CD4-positive, alpha-beta memory T cell (primary cell): ENCODE measurements at regions not wholly inside any gene's neighbourhood (a gene's known extent, or its start where the extent isn't known, plus 50 kb on each side); places are given as distances from the start of the nearest gene placed in this dataset.
A peak's percentile ranks its signal among the peaks of the same experiment; 100 is the strongest.

ENCODE experiments used
- CTCF ChIA-PET: fragments of 350-600 bp; sonication (Branson Sonifier 250); formaldehyde crosslinking; loops from one replicate; lab custom pipeline; 2021; ENCODE audit warnings: inconsistent platforms; ENCODE audit not compliant: partially characterized antibody; lab: Charles Lee
- POLR2A ChIA-PET: fragments of 350-600 bp; sonication (Branson Sonifier 250); formaldehyde crosslinking; loops from one replicate; lab custom pipeline; 2021; ENCODE audit not compliant: partially characterized antibody; lab: Charles Lee
- DNase-seq, 5 donors: peaks; one replicate each; pipeline versions ENCODE4 v3.0.0 to v3.0.0-alpha.2; 2020 to 2022; ENCODE audit warnings: mixed read lengths in 1 of 5
- H3K27ac ChIP-seq: one replicate; pipeline ENCODE4 v1.7.0; 2013; ENCODE audit warnings: low read depth, low read length
- H3K27me3 ChIP-seq: 2 replicates; pipeline ENCODE4 v1.7.0; 2013; ENCODE audit warnings: mild to moderate bottlenecking, low read length, moderate library complexity; ENCODE audit not compliant: insufficient read depth
- H3K36me3 ChIP-seq: 2 replicates; pipeline ENCODE4 v1.7.0; 2013; ENCODE audit warnings: mild to moderate bottlenecking, low read length, moderate library complexity; ENCODE audit not compliant: insufficient read depth
- H3K4me1 ChIP-seq: 2 replicates; pipeline ENCODE4 v1.7.0; 2013; ENCODE audit warnings: mild to moderate bottlenecking, low read length, moderate library complexity; ENCODE audit not compliant: insufficient read depth
- H3K4me3 ChIP-seq, 2 donors: one replicate each; pipeline ENCODE4 v1.7.0; 2013; ENCODE audit warnings: low read length in 2 of 2, mild to moderate bottlenecking in 1 of 2
- H3K9me3 ChIP-seq, 2 donors: one replicate each; pipeline ENCODE4 v1.7.0; 2013; ENCODE audit warnings: low read length in 2 of 2, control low read depth in 1 of 2; ENCODE audit not compliant: control insufficient read depth in 1 of 2
- H3K27ac Mint-ChIP-seq, 7 donors: one replicate each; pipeline ENCODE4 v1.8.0; 2020 to 2021; ENCODE audit warnings: mixed read lengths in 7 of 7, mild to moderate bottlenecking in 6 of 7, inconsistent platforms in 3 of 7, moderate library complexity in 3 of 7
- H3K27me3 Mint-ChIP-seq, 2 donors: one replicate each; pipeline ENCODE4 v1.8.0; 2020 to 2021; ENCODE audit warnings: mixed read lengths in 2 of 2
- H3K36me3 Mint-ChIP-seq, 2 donors: one replicate each; pipeline ENCODE4 v1.8.0; 2020 to 2021; ENCODE audit warnings: mixed read lengths in 2 of 2, inconsistent platforms in 1 of 2, mild to moderate bottlenecking in 1 of 2
- H3K4me1 Mint-ChIP-seq, 4 donors: one replicate each; pipeline ENCODE4 v1.8.0; 2020 to 2021; ENCODE audit warnings: mixed read lengths in 4 of 4, mild to moderate bottlenecking in 1 of 4
- H3K4me3 Mint-ChIP-seq, 8 donors: one replicate each; pipeline ENCODE4 v1.8.0; 2020 to 2021; ENCODE audit warnings: mixed read lengths in 8 of 8, mild to moderate bottlenecking in 7 of 8, moderate library complexity in 6 of 8, inconsistent platforms in 3 of 8
- H3K9me3 Mint-ChIP-seq, 8 donors: one replicate each; pipeline ENCODE4 v1.8.0; 2020 to 2021; ENCODE audit warnings: mixed read lengths in 8 of 8, mild to moderate bottlenecking in 5 of 8, inconsistent platforms in 3 of 8, moderate library complexity in 1 of 8
- intact Hi-C: fragments of 100-400 bp; cut with micrococcal nuclease; formaldehyde crosslinking; loops from one replicate; pipeline ENCODE4 v1.15.1; 2023

GRCh38 chr20:60851826-60852704 lies 400.0 kb upstream of the CDH4 start:
- ChIA-PET POLR2A (no interaction called here), CTCF (no interaction called here)
- intact Hi-C loops = no loop called here

GRCh38 chr20:60857708-60858107 lies 394.4 kb upstream of the CDH4 start:
- no peak overlapping the region for H3K4me3 ChIP-seq
- H3K27me3 ChIP-seq = no peaks in the 10 kb centered on the region
- CTCF ChIA-PET = no interaction called here
- H3K9me3 Mint-ChIP-seq = peaks cover 0 to 17% (median 7%) of the 10 kb centered on the region in 8 donors
- H3K27ac ChIP-seq = no peak overlapping the region
- no peak overlapping the region for H3K4me3 Mint-ChIP-seq
- no peaks in the 10 kb centered on the region for H3K4me1 Mint-ChIP-seq
- intact Hi-C loops = no loop called here
- H3K9me3 ChIP-seq = no peaks in the 10 kb centered on the region
- no peak for DNase-seq
- no peaks in the 10 kb centered on the region for H3K36me3 ChIP-seq
- H3K27ac Mint-ChIP-seq = no peak overlapping the region
- peaks cover 0 to 3% of the 10 kb centered on the region in 2 donors for H3K27me3 Mint-ChIP-seq
- POLR2A ChIA-PET = no interaction called here
- H3K36me3 Mint-ChIP-seq = no peaks in the 10 kb centered on the region
- H3K4me1 ChIP-seq = no peaks in the 10 kb centered on the region

More at GRCh38 chr20:60851826-60852704, 400.0 kb upstream of the CDH4 start:
- DNase-seq = no peak
- Mint-ChIP-seq H3K36me3 (no peaks in the 10 kb centered on the region), H3K4me1 (no peaks in the 10 kb centered on the region), H3K27me3 (peaks cover 0 to 6% of the 10 kb centered on the region in 2 donors), H3K4me3 (no peak overlapping the region), H3K27ac (no peak overlapping the region), H3K9me3 (peaks cover 0 to 13% (median 6%) of the 10 kb centered on the region in 8 donors)
- Histone ChIP-seq H3K27ac (no peak overlapping the region), H3K27me3 (no peaks in the 10 kb centered on the region), H3K4me3 (no peak overlapping the region), H3K36me3 (no peaks in the 10 kb centered on the region), H3K4me1 (no peaks in the 10 kb centered on the region), H3K9me3 (no peaks in the 10 kb centered on the region)

- H3K27ac ChIP-seq = no peak overlapping the region
- Mint-ChIP-seq H3K36me3 (no peaks in the 10 kb centered on the region), H3K27me3 (peaks cover 0 to 3% of the 10 kb centered on the region in 2 donors), H3K4me1 (no peaks in the 10 kb centered on the region), H3K27ac (no peak overlapping the region), H3K4me3 (no peak overlapping the region), H3K9me3 (peaks cover 0 to 7% (median 0%) of the 10 kb centered on the region in 8 donors)
- no peaks in the 10 kb centered on the region for H3K4me1 ChIP-seq
- H3K27me3 ChIP-seq = no peaks in the 10 kb centered on the region
- ChIA-PET POLR2A (no interaction called here), CTCF (no interaction called here)
- no peak for DNase-seq
- no peak overlapping the region for H3K4me3 ChIP-seq
- H3K9me3 ChIP-seq = no peaks in the 10 kb centered on the region
- intact Hi-C loops = no loop called here
- H3K36me3 ChIP-seq = no peaks in the 10 kb centered on the region
Measured at GRCh38 chr20:60862601-60863000, 389.5 kb upstream of the CDH4 start.

GRCh38 chr20:60863548-60863947 lies 388.5 kb upstream of the CDH4 start:
- no peak overlapping the region for H3K4me3 Mint-ChIP-seq
- H3K27ac Mint-ChIP-seq = peak overlapping the region in 1 of 7 donors; percentile 41

GRCh38 chr20:60867589-60867988 lies 384.5 kb upstream of the CDH4 start:
- Mint-ChIP-seq H3K36me3 (no peaks in the 10 kb centered on the region), H3K27me3 (peaks cover 0 to 3% of the 10 kb centered on the region in 2 donors), H3K9me3 (peaks cover 0 to 3% (median 0%) of the 10 kb centered on the region in 8 donors), H3K4me3 (no peak overlapping the region), H3K27ac (no peak overlapping the region), H3K4me1 (no peaks in the 10 kb centered on the region)
- Histone ChIP-seq H3K4me1 (no peaks in the 10 kb centered on the region), H3K9me3 (no peaks in the 10 kb centered on the region), H3K4me3 (no peak overlapping the region), H3K27ac (no peak overlapping the region), H3K36me3 (no peaks in the 10 kb centered on the region), H3K27me3 (no peaks in the 10 kb centered on the region)
- ChIA-PET POLR2A (no interaction called here), CTCF (no interaction called here)
- DNase-seq = no peak
- intact Hi-C loops = no loop called here

More at GRCh38 chr20:60863548-60863947, 388.5 kb upstream of the CDH4 start:
- Histone ChIP-seq H3K4me3 (no peak overlapping the region), H3K27ac (no peak overlapping the region), H3K36me3 (no peaks in the 10 kb centered on the region), H3K4me1 (no peaks in the 10 kb centered on the region), H3K9me3 (no peaks in the 10 kb centered on the region), H3K27me3 (no peaks in the 10 kb centered on the region)
- Mint-ChIP-seq H3K4me1 (no peaks in the 10 kb centered on the region), H3K36me3 (no peaks in the 10 kb centered on the region), H3K27me3 (peaks cover 0 to 3% of the 10 kb centered on the region in 2 donors), H3K9me3 (peaks cover 0 to 7% (median 0%) of the 10 kb centered on the region in 8 donors)
- ChIA-PET CTCF (no interaction called here), POLR2A (no interaction called here)
- DNase-seq = no peak
- intact Hi-C loops = no loop called here

- POLR2A ChIA-PET = no interaction called here
- H3K4me1 ChIP-seq = no peaks in the 10 kb centered on the region
- H3K9me3 ChIP-seq = no peaks in the 10 kb centered on the region
- intact Hi-C loops = no loop called here
- no peaks in the 10 kb centered on the region for H3K36me3 ChIP-seq
- peaks cover 0 to 3% of the 10 kb centered on the region in 2 donors for H3K27me3 Mint-ChIP-seq
- H3K27ac Mint-ChIP-seq = no peak overlapping the region
- no peak overlapping the region for H3K4me3 Mint-ChIP-seq
- no peak for DNase-seq
- peaks cover 0 to 3% (median 0%) of the 10 kb centered on the region in 8 donors for H3K9me3 Mint-ChIP-seq
- H3K4me3 ChIP-seq = no peak overlapping the region
- no peaks in the 10 kb centered on the region for H3K36me3 Mint-ChIP-seq
- no peaks in the 10 kb centered on the region for H3K27me3 ChIP-seq
- H3K4me1 Mint-ChIP-seq = no peaks in the 10 kb centered on the region
- H3K27ac ChIP-seq = no peak overlapping the region
- CTCF ChIA-PET = no interaction called here
Measured at GRCh38 chr20:60868316-60868891, 383.7 kb upstream of the CDH4 start.

- no peaks in the 10 kb centered on the region for H3K9me3 ChIP-seq
- ChIA-PET POLR2A (no interaction called here), CTCF (no interaction called here)
- no peaks in the 10 kb centered on the region for H3K4me1 ChIP-seq
- H3K36me3 ChIP-seq = no peaks in the 10 kb centered on the region
- H3K27me3 ChIP-seq = no peaks in the 10 kb centered on the region
- DNase-seq = no peak
- no peaks in the 10 kb centered on the region for H3K27me3 Mint-ChIP-seq
- no peak overlapping the region for H3K27ac ChIP-seq
- H3K36me3 Mint-ChIP-seq = no peaks in the 10 kb centered on the region
- H3K4me3 ChIP-seq = no peak overlapping the region
- H3K4me1 Mint-ChIP-seq = no peaks in the 10 kb centered on the region
- no peak overlapping the region for H3K4me3 Mint-ChIP-seq
- peaks cover 0 to 3% (median 0%) of the 10 kb centered on the region in 8 donors for H3K9me3 Mint-ChIP-seq
- no peak overlapping the region for H3K27ac Mint-ChIP-seq
- intact Hi-C loops = no loop called here
Measured at GRCh38 chr20:60869087-60869486, 383.0 kb upstream of the CDH4 start.
